ENCODE measurements at regions not wholly inside any gene's neighbourhood (a gene's known extent, or its start where the extent isn't known, plus 50 kb on each side); places are given as distances from the start of the nearest gene placed in this dataset.
"Not testable (repeated sequence)": the region's sequence is repeated elsewhere in the genome, so short reads cannot be mapped to it uniquely, and the experiment has no call there.

DNA sequence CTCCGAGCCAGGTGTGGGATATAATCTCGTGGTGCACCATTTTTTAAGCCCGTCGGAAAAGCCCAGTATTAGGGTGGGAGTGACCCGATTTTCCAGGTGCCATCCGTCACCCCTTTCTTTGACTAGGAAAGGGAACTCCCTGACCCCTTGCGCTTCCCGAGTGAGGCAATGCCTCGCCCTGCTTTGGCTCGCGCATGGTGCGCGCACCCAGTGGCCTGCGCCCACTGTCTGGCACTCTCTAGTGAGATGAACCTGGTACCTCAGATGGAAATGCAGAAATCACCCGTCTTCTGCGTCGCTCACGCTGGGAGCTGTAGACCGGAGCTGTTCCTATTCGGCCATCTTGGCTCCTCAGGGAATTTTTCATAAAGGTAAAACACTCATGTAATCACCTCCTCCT, 63.9 kb downstream of the RWDD3 start:
- not testable (repeated sequence) for DNase-seq

DNA sequence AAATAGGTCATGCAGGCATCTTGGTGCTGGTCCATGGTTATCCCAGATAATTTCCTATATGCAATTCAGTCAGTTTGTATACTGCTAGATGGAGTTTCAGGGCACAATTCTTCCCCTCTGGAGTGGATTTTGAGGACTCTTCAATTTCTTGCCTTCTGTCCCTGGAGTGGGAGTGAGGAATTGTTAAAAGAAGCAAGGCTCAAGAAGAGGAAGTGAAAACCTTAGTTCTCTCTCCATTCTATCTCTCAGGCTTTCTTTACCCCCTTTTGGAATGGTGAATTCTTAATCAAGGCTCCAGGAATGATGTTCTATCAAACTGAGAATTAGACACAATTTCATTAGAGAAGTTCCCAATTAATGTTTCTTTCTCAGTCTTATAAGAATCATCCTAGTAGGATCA, 67.1 kb downstream of the RWDD3 start:
- no peak for DNase-seq

DNA sequence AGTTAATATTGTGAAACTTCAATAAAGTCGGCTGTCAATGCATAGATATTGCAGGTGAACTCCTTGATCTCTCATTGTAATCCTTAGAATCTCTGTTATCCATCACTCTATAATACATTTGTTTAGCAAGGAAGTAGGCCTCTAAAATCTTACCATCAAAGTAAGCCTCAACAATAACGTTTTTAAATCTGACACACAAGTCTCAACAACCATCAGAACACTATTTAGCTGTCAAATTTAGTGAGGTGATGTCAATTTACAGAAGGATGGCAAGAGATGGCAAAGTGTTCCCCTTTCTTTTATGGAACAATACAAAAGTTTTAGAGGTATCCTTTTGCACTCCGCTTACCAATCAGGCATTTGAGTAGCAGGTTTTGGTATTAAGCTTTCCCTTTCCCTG, 67.6 kb downstream of the RWDD3 start:
- DNase-seq: no peak

DNA sequence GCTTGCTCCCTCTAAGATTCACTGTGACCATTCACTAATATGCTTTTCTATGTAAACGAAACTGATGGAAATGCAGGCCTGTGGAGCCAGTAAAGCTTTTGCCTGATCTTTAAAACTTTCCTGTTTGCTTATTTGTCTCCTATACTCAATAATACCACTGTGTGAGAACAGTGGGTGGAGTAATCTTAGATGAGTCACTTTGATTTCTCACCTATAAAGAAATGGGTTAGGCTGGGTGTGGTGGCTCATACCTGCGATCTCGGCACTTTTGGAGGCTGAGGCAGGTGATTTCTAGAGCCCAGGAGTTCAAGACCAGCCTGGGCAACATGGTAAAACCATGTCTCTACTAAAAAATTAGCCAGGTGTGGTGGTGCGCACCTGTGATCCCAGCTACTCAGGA, 70.8 kb downstream of the RWDD3 start:
- DNase-seq: no peak

DNA sequence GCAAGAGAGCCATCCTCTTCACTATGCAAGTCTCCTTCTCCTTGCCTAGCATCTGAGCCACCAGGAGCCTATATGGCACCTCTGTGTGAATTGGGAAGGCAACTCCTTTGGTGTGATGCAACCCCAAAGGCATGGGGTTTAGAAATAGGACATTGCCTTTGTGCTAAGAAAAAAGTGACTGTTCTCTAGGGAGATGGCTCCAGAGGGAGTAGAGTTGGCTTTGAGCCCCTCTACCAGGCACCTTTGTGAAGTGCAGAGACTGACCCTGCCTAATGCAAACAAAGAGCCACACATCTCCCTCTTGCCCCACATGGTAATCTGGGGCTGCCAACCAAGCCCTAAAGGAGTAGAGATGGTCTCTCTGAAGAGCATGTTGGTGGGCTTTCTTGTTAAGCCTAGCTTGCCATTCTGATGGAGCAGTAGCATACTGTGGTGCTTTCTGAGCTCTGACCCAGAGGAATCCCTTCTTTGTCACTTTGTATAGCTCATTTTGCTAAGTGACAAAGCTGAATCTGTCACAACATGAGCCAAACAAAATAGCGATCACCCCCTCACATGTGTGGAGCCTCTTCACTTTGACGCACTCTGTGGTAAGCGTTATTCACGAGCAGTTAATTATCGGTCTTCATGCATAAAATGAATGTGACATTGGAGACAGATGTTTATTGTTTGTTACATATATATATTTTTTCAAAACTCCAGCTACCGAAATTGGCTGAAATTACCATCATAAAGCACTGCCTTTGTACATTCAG, 74.4 kb downstream of the RWDD3 start:
- DNase-seq: peak; percentile 3

DNA sequence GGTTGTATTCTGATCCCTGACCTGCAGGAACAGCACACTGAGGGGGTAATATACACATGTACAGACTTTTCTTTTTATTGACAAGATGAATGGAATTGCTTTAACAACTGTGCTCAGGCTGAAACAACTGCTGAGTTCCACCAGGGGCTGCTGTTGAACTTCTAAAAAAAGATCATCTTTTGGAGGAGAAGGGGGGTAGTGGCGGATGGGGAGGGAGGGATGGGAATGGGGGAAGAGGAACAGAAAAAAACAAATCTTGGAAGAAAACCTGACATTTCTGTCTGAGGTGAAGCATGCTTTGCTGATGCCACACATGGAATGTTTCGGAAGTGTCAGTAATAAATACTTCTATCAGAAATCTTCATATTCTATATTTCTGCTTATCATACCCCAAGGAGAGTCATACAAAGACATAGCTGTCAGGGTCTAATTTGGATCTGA, 75.0 kb downstream of the RWDD3 start:
- DNase-seq: peak; percentile 51

DNA sequence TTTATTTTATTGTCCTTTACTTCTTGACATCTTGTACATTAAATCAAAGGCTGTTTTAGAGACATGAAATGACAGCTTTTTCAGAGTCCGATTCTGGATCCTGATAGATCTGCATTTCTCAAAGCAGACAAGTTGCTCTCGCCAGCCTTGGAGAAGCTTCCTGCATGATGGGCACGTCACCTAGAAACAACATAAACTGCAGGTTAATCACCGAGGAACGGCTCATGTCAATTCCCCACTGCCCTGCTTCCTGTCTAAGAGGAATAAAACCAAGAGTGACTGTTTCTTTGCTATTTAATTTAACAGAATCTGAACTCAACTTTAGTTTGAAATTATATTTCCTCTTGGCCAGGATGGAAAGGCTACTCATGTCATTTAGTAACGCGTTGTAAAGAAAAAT, 77.0 kb downstream of the RWDD3 start:
- no peak for DNase-seq

DNA sequence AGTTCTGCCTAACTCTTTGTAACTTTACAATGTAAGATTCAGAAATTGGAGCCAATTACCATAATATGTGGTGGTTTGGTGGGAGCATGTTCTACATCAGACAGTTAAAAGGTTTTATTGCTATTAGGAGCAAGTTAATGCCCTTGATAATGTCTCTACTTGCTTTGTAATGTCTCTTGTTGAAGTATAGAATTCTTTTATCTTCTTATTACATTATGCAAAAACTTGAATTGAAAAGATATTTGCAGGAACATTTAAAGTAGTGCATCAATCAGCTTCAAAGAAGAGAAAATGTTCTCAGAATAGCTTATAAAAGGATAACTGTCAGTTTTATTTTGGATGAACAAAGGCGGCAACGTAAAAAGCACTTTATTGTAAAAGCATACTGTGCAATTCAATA, 77.8 kb downstream of the RWDD3 start:
- no peak for DNase-seq

DNA sequence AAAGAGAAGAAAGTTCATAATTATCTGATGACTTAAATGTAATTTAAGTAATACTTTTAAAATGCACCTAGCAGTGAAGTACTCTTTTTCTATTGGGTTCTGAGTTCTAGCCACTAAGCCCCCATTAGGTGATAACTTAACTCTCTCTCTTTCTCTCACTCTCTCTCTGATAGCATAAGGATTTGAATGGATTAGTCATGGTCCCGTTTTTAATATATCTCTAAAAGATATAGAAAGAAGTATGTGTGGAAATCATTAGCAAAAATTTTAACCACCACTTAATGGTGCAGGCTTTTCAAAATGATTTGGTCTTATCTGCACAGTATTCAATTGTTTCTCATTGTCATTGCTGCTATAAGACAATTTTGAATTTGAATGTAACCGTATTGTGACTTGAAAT, 78.2 kb downstream of the RWDD3 start:
- no peak for DNase-seq

DNA sequence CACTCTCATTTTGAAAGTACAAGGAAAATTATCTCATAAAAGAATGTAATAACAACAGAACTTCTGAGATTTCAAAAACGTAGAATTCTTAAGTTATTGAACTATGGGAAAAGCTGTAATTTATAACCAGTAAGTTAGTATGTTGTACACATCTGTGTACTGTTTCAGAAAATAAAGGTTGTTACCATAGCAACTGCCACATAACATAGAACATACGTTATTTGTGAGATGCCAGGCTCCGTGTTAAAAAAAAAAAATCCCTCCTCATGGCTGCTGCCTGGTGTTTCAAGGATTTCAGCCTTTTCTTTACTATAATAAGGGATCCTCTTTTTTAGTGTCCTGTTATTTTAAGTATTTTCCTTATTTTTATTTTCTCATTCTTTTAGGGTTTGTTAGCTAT, 79.5 kb downstream of the RWDD3 start:
- DNase-seq: no peak

DNA sequence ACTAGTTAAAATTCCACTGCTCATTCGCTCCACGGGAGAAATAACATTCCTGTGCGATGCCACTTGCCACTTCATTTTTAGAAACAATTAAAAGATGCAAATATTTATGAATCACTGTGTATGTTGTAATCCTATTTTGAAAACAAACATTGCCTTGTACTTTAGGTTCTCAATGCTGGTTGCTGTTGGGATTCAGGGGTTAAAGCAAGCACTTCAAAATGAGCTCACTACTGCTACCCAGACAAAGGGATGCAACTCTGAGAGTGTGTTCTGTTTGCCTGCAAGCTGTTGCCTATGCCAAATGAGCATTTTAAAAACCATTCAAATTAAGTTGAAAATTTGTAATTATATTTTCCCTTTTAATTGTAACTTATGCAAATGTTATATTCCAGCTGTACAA, 87.5 kb downstream of the RWDD3 start:
- no peak for DNase-seq

DNA sequence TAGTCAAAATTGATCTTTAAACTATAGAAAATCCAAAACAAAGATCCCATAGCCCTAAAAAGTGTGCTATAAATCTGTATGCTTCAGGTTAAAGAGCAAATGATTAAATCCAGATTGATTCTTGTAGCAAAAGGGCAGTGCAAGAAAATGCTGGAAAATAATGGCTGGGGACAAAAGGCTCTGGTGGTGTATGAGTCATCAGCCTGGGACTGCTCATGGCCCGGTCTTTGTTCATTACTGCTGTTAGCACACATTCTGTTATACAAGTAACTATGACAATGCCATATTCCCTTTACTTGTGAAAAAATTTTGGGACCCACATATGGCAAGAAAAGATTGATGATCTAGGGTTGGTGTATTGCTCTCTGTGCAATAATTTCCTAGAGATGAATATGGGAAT, 89.1 kb downstream of the RWDD3 start:
- no peak for DNase-seq

DNA sequence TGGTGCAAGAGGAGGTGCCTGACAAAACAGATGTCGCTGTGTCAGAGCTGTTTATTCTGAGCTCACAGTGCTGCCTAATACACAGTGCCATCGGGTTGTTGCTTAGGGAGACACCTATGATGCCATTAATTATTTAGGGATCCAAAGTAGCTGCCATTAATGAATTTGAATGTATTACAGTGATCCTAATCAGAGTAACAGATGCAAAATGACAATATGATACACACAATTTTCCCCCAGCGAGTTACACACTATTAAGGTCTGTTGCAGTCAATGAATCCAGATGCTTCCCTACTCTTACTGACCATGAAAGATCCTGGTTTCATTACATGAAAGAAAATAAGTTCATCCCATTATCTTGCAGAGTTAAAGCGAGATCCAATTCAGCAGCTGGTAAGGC, 91.3 kb downstream of the RWDD3 start:
- DNase-seq: no peak

DNA sequence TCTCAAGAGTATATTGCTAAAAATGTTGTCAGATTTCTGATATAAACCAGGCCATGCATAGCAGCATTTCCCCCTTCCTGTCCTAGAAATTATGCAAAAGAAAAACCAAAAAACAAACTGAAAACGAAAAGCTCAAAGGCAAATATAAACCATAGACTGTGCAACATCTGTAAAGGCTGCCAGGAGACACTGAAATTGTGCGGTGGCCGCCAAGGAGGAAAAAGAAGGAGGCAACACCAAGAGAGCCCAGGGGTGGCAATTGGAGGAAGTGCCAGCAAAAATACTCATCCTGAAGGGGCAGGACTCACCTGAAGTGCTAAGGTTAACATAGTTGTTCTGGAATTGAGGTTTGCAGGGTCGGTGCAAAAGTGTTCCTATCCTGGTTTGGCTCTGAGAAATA, 92.0 kb downstream of the RWDD3 start:
- DNase-seq: no peak

DNA sequence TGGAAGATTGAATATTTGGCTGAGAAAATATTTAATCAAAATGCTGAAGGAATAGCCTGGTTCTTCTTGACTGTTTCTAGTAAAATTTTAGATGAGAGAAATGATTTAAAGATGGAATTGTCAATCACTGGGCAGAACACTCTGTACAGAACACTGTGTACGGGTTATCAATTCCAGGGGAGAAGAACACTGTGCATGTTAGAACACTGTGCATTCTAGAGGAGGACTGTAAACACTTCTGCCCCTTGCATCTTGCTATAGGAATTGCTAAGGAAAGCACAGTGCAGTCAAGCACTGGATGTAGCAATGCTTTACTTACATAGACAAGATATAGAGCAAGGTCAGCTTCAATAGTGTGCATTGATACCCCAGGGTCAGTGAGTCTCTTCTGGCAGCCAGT, 98.7 kb downstream of the RWDD3 start:
- DNase-seq: no peak

DNA sequence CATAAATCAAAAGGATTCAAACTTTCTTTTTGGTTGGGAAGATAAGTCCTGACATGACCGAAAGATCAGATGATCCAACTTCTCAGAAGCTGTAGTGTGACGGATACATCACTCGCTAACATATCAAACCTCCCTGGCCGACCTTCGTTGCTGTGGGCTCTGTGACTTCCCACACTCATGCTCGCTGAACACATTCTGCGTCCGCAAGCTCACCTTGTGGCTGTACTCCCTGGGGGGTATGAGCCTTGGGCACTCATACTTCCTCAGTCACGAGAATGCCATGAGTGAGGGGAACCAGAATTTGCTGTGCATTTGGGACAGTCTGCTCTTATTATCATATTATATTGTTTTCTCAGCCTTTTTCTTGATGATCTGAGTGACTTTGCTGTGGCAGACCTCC, 105.4 kb downstream of the RWDD3 start:
- no peak for DNase-seq

DNA sequence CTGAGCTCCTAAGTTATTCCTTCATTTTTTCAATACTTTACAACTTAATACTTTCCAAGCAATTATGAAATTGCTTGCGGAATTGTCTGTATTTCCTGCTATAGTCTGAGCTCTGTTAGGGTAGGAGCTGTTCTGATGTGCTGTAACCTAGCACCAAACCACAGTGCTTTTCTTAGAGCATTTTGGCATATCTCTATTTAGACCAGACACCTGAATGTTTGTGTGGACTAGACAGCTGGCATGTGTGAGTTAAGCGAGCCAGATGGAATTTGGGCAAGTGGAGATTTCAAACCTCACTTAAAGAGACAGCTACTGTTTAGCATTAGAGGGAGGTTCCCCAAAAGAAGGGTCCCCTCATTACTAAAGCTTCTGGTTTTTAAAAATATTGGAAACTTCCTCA, 106.1 kb downstream of the RWDD3 start:
- no peak for DNase-seq

DNA sequence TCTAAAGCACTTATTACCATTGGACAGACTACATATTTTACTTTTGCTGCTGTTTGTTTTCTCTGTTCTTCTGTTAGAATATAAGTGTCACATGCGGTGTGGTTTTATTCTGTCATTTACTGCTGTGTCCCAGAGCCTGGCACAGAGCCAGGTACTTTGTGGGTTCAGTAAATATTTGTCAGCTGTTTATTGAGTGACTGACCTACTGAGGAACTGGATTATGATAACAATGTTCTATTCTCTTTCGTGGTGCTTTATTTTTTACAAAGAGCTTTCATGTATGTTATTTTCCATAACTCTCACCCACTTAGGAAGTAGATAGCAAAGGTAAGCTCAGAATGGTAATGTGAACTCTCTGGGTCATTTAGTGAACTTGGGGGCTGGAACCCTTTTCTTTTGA, 118.8 kb downstream of the RWDD3 start:
- peak; percentile 21 for DNase-seq

DNA sequence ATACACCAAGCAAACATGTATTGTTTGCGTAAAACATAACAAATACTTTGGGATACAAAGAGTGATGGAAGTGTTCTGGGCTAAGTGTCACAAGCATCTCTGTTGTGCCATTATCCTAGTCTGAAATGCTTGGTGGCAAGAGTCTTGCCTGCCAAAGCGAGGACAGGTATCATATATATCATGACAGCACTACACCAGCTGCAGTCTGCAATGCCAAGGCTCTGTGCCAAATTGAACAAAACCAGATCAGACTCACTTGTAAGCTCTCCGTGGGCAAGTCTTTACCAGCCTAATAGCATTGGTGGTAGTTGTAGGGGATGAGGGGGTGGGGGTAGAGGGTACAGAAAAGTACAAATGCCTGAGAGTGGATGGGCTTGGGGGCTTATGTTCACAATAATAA, 119.2 kb downstream of the RWDD3 start:
- DNase-seq: no peak

DNA sequence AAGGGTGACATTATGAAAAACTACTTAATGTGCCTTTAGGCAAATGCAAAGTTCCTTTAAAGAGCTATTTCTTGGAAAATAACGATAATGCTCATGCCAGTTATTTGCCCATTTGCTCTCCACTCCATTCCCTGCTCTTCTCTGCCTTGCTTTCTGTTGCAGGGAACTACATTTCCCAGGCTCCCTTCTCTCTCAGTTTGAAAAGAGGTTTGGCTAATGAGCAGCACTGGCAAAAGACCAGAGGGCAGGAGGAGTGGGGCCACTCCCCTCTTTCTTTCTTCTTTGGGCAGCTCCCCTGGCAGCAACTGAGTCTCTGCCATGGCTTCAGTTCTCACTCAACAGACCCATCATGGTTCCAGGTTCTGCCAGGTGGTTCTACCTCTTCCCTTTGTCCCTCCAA, 130.5 kb downstream of the RWDD3 start:
- no peak for DNase-seq

DNA sequence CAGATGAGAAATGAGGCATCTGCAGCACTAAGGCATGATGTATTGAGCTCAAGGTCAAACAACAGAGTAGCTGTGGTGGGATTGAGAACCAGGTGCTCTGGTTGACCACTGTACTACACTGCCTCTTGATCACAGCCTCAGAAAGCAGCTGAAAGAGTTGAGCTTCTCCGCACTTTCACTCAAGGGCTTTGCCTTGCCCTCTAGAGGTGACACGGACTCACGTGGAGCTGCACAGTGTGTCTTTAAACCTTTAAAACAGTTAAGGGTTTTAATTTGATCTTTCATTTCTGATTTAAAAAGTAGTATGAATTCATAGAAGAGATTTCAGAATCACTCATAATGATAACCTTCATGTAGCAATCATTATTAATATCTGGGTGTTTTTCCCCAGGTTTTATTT, 132.5 kb downstream of the RWDD3 start:
- DNase-seq: no peak

DNA sequence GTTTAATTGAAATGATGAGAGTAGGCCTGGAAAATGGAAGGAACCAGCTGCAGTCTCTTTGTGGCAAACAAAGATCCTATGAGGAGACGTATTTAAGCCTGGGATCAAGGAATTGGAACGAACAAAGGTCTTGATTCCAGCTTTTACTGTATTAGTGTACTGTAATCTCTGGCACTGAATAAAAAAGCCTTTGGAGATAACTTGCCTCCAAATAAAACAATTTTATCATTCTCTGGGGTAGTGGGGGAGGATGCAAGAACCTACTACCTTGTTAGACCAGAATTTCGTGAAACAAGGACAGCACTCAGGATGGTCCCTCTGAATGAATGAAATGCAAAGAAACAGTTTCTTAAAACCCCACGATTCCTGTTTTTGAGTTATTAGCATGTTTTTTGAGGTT, 134.2 kb downstream of the RWDD3 start:
- no peak for DNase-seq

DNA sequence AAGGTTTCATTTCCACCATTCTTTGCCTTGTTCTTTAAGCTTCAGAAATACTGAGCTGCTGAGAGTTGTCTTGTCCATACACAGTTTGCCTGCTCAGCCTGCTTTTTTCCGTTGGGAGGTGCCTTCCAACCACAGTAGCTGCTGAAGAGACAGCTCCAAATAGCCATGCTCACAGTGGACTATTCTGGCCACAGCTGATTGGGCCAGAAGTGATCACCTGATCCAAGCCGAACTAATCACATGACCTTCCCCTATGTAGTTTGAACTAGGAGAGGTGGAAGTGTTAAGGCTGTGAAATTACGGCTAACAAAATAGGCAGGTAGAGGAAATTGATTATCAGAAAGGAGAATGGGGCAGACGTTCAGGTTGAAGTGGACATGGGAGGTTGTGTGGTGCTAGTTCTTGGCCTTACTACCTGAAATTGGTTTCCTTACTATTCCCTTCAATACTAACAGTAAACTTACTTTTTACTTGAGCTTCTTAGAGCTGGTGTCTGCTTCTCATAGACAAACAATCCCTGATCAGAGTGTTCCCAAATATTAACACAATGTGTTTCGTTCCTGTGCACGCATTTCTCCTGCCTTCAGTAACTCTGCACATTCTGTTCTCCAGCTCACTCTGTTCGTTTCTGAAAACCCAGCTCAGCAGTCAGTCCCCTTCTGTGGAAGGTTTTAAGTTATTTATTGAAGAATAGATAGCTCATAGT, 136.1 kb downstream of the RWDD3 start:
- DNase-seq: no peak

DNA sequence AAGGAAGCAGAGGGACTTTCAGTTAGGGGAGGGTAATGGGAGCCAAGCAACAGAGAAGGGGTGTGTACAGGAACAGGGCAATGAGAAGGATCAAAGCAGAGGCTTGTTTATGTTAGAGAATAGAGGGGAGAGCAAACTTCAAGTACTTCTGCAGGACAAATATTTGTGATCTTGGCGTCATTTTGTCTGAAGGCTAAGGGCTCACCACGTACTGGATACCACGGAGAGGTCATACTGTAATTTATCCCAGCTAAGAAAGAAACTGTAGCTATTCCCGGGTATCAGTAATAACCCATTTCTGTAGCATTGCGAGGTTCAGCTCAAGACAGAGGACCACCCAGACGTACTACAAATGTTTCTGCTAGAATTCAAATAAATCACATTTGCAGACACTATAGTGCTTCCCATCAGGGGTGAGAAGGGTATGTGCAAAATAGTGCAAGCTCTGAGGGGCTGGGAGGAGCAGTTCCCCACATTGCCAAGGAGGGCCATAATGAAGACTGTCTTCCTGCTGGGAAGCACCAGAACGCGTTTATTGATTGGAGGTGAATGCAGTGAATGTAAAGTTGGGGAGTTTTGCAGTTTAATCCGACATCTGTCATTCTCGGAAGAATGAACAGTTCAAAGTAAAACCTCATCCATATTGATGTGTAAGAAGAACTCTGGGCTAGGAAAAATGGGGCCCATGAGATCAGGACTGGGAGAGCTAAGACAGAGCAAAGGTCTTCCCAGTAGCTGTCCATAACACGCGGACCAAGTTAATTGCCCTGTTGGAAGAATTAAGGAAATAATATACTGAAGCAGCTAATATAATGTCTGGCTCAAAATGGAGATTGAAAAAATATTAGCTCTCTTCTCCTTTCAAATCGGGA, 136.9 kb downstream of the RWDD3 start:
- no peak for DNase-seq
